ENCODE measurements at regions not wholly inside any gene's neighbourhood (a gene's known extent, or its start where the extent isn't known, plus 50 kb on each side); places are given as distances from the start of the nearest gene placed in this dataset.

GRCh38 chr11:80451105-80451504, 1010.3 kb upstream of the TENM4 start:
- ATAC-seq: no peak
- TF ChIP-seq TSHZ2 (CRISPR knock-in tag; IDR thresholded peaks at IDR 0.05) (no peak), ZFP3 (CRISPR knock-in tag; IDR thresholded peaks at IDR 0.05) (no peak), POU6F1 (CRISPR knock-in tag; IDR thresholded peaks at IDR 0.05; ENCODE audit: borderline replicate concordance, low read depth) (no peak), ZFP30 (CRISPR knock-in tag; IDR thresholded peaks at IDR 0.05) (no peak), PPARA (CRISPR knock-in tag; IDR thresholded peaks at IDR 0.05; ENCODE audit: borderline replicate concordance) (no peak), ISL1 (CRISPR knock-in tag; IDR thresholded peaks at IDR 0.05) (no peak), PATZ1 (CRISPR knock-in tag; IDR thresholded peaks at IDR 0.05; ENCODE audit: borderline replicate concordance) (no peak), CSDC2 (CRISPR knock-in tag; IDR thresholded peaks at IDR 0.05) (no peak), ZNF8 (CRISPR knock-in tag; IDR thresholded peaks at IDR 0.05) (no peak), TCF4 (CRISPR knock-in tag; IDR thresholded peaks at IDR 0.05; ENCODE audit: borderline replicate concordance) (no peak), BACH2 (CRISPR knock-in tag; IDR thresholded peaks at IDR 0.05; ENCODE audit: borderline replicate concordance) (no peak), RARB (CRISPR knock-in tag; IDR thresholded peaks at IDR 0.05) (no peak)
- TF ChIP-seq, protein P1, sequence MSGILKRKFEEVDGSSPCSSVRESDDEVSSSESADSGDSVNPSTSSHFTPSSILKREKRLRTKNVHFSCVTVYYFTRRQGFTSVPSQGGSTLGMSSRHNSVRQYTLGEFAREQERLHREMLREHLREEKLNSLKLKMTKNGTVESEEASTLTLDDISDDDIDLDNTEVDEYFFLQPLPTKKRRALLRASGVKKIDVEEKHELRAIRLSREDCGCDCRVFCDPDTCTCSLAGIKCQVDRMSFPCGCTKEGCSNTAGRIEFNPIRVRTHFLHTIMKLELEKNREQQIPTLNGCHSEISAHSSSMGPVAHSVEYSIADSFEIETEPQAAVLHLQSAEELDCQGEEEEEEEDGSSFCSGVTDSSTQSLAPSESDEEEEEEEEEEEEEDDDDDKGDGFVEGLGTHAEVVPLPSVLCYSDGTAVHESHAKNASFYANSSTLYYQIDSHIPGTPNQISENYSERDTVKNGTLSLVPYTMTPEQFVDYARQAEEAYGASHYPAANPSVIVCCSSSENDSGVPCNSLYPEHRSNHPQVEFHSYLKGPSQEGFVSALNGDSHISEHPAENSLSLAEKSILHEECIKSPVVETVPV (CRISPR knock-in tag; IDR thresholded peaks at IDR 0.05): no peak

GRCh38 chr11:80448709-80449108, 1007.9 kb upstream of the TENM4 start:
- TF ChIP-seq ESRRG (CRISPR knock-in tag; IDR thresholded peaks at IDR 0.05): no peak
- TF ChIP-seq, protein P1 (CRISPR knock-in tag; IDR thresholded peaks at IDR 0.05): no peak
- TF ChIP-seq ISL1 (CRISPR knock-in tag; IDR thresholded peaks at IDR 0.05): no peak
- TF ChIP-seq POU6F1 (CRISPR knock-in tag; IDR thresholded peaks at IDR 0.05; ENCODE audit: borderline replicate concordance, low read depth): no peak
- TF ChIP-seq ZFP3 (CRISPR knock-in tag; IDR thresholded peaks at IDR 0.05): no peak
- TF ChIP-seq ARNTL (CRISPR knock-in tag; IDR thresholded peaks at IDR 0.05; ENCODE audit: borderline replicate concordance, low read depth): no peak
- no peak for TF ChIP-seq OSR1 (CRISPR knock-in tag; IDR thresholded peaks at IDR 0.05)
- no peak for TF ChIP-seq ZFP30 (CRISPR knock-in tag; IDR thresholded peaks at IDR 0.05)
- no peak for ATAC-seq

DNA sequence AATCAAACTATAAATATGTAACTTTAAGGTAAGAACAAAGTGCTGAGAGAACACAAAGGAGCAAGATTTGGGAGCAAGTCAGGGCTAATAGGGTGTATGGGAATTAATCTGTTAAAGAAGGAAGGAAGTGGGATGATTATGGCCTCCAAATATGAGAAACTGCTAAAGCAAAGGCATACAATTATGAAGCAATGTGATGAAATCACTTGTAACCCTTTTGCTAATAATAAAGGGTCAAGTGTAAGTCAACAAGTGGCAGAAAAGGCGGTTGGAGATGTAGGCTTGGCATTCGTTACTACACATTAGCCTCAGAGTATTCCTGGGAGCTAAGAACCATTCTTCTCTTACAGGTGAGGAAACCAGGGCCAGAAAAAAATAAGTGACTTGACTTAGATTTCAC, 1002.3 kb upstream of the TENM4 start:
- no peak for ATAC-seq
- TF ChIP-seq ZFP30 (CRISPR knock-in tag; IDR thresholded peaks at IDR 0.05): no peak
- no peak for TF ChIP-seq POU6F1 (CRISPR knock-in tag; IDR thresholded peaks at IDR 0.05; ENCODE audit: borderline replicate concordance, low read depth)
- TF ChIP-seq ISL1 (CRISPR knock-in tag; IDR thresholded peaks at IDR 0.05): no peak
- TF ChIP-seq, protein P2, sequence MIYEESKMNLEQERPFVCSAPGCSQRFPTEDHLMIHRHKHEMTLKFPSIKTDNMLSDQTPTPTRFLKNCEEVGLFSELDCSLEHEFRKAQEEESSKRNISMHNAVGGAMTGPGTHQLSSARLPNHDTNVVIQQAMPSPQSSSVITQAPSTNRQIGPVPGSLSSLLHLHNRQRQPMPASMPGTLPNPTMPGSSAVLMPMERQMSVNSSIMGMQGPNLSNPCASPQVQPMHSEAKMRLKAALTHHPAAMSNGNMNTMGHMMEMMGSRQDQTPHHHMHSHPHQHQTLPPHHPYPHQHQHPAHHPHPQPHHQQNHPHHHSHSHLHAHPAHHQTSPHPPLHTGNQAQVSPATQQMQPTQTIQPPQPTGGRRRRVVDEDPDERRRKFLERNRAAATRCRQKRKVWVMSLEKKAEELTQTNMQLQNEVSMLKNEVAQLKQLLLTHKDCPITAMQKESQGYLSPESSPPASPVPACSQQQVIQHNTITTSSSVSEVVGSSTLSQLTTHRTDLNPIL (CRISPR knock-in tag; IDR thresholded peaks at IDR 0.05; ENCODE audit: low read depth): no peak
- TF ChIP-seq TOX (CRISPR knock-in tag; IDR thresholded peaks at IDR 0.05; ENCODE audit: borderline replicate concordance): no peak
- TF ChIP-seq ZNF8 (CRISPR knock-in tag; IDR thresholded peaks at IDR 0.05): no peak
- no peak for TF ChIP-seq ARNTL (CRISPR knock-in tag; IDR thresholded peaks at IDR 0.05; ENCODE audit: borderline replicate concordance, low read depth)
- no peak for TF ChIP-seq TCF4 (CRISPR knock-in tag; IDR thresholded peaks at IDR 0.05; ENCODE audit: borderline replicate concordance)
- TF ChIP-seq ZNF565 (CRISPR knock-in tag; conservative IDR thresholded peaks at IDR 0.05; ENCODE audit: low read depth): no peak
- TF ChIP-seq TSHZ2 (CRISPR knock-in tag; IDR thresholded peaks at IDR 0.05): no peak

All from SK-N-SH treated with all-trans-retinoic acid at 6 μM for 48 hours (cell line).